ENCODE measurements at regions not wholly inside any gene's neighbourhood (a gene's known extent, or its start where the extent isn't known, plus 50 kb on each side); places are given as distances from the start of the nearest gene placed in this dataset.

DNA sequence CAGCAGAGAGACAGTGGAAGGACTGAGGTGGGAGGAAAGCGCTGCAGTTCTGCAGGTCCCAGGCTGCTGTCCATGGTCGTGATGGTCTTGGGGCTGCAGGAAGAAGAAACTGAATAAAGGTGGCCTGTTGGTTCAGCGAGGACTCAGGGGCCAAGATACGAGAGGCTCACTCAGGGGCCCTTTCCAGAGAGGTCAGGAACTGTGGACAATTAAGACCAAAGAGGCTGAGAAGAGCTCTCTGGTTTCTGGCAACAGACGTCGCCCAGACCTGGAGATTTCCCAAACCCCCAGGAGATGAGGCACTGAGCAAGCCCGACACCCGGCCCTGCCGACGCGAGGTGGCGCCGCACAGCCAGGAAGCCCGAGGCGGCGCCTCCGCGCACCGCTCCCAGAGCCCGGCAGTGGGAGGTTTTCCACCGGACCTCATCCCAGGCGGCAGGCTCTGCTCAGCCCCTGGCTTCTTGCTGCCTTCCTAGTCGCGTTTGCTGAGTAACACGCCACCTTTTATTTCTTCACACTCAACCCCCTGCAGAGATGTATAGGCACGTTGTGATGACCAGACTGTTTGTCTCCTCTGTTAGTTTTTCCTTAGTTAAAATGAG, 56.4 kb upstream of the ARRDC4 start:
- no peak for DNase-seq (ENCODE audit: low read depth in 2 of 2, low spot score in 1 of 2)

DNA sequence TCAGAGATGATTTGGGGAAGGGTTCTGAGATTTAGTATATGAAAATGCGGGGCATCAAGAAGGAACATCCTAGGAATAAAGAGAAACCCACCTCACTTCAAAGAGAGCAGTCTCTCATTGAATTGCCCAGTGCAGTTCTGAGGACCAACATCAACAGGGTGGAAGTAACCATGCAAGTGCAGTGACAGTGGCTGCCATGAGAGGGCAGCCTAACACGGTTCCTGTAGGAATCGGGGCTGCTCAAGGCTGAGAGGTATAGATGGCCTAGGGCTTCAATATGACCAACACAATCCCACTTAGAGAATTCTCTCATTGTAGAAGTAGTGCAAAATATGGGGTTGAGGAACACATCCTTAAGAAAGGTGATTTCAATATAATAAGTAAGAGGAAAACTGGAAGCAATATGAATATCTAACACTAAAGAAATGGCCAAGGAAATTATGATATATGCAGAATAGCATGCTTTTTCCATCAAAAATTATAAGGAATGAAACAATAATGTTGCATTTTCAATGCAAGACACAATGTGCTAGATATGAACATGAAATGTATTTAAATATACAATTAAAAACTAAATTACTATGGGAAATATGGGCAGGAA, 51.1 kb upstream of the ARRDC4 start:
- DNase-seq (ENCODE audit: low read depth in 2 of 2, low spot score in 1 of 2): peak in 1 of 2 donors; percentile 25
